Lower lobe of right lung (tissue), 2 donors: ENCODE measurements at regions not wholly inside any gene's neighbourhood (a gene's known extent, or its start where the extent isn't known, plus 50 kb on each side); places are given as distances from the start of the nearest gene placed in this dataset.

ENCODE experiments used
- ATAC-seq, 2 donors: fragments of 200-7000 bp; cut with Tn5 transposase; one replicate each; pipeline ENCODE4 v1.9.1; 2020 to 2022; ENCODE audit warnings: mild to moderate bottlenecking in 2 of 2, moderate library complexity in 2 of 2
- DNase-seq: peaks from one replicate; pipeline ENCODE4 v3.0.0-alpha.2; 2020
- H3K27ac ChIP-seq: fragments of 200-600 bp; one replicate; pipeline ENCODE4 v1.8.0; 2022
- H3K27me3 ChIP-seq: fragments of 200-600 bp; one replicate; pipeline ENCODE4 v1.8.0; 2022; ENCODE audit warnings: low read depth
- H3K36me3 ChIP-seq: fragments of 200-600 bp; one replicate; pipeline ENCODE4 v1.8.0; 2022; ENCODE audit warnings: mild to moderate bottlenecking
- H3K4me1 ChIP-seq: fragments of 200-600 bp; one replicate; pipeline ENCODE4 v1.8.0; 2022
- H3K4me3 ChIP-seq: fragments of 200-600 bp; one replicate; pipeline ENCODE4 v1.8.0; 2022; ENCODE audit warnings: mild to moderate bottlenecking
- H3K9me3 ChIP-seq: fragments of 200-600 bp; one replicate; pipeline ENCODE4 v1.8.0; 2022
- CTCF ChIP-seq: fragments of 200-600 bp; IDR thresholded peaks from one replicate; pipeline ENCODE4 v1.8.0; 2022; ENCODE audit warnings: antibody characterized with exemption, mild to moderate bottlenecking
- intact Hi-C: fragments of 100-400 bp; cut with DNase I; formaldehyde crosslinking; loops from one replicate; pipeline ENCODE4 v1.11.0; 2022
- donor health status: DM: no; HTN: yes; CAD: no; lungs with severe emphysema.

DNA sequence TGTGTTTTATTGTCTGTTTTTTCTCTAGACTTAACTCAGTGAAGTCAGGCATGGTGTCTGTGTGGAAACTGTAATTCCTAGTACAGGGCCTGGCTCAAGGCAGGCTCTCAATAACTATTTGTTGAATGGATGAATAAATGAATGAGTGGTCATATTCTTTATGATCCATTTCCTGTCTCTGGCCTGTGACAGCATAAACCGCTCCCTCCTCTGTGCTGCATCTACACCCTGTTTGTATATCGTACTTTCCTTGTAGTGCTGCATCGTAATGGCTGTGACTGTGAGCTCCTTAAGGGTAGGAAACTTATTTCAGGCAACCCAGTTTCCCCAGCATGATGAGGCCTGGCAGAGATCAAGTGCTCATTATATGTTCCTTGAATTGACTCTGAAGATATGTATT, 337.5 kb upstream of the USP24 start:
- ATAC-seq (no peak), DNase-seq (no peak)
- Histone ChIP-seq H3K27ac (no peak overlapping the region), H3K36me3 (no peaks in the 10 kb centered on the region), H3K27me3 (no peaks in the 10 kb centered on the region), H3K9me3 (no peaks in the 10 kb centered on the region), H3K4me3 (no peak overlapping the region), H3K4me1 (no peaks in the 10 kb centered on the region)
- TF ChIP-seq CTCF: no peak
- intact Hi-C loops: no loop called here

DNA sequence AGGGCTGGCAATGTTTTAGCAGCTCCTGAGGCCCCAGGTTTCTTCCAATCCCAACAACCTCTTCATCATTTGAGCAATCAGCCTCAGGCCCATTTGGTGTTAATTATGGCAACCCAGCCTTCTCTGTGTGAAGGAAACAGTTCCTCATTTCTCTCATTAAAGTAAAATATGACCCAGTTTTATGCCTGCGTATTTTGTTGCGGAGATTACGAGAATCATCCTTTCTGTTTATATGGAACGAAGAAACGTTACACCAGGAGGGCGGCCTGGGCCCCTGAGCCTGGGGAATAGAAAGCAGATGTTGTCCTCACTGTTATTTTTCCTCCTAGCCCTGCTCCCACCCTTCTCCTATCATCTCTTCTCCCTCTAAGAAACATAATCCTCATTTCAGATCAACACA, 332.2 kb upstream of the USP24 start:
- no peak overlapping the region for H3K4me3 ChIP-seq
- no peak for TF ChIP-seq CTCF
- intact Hi-C loops: no loop called here
- no peaks in the 10 kb centered on the region for H3K9me3 ChIP-seq
- DNase-seq (no peak), ATAC-seq (no peak)
- H3K27me3 ChIP-seq: no peaks in the 10 kb centered on the region
- H3K36me3 ChIP-seq: no peaks in the 10 kb centered on the region
- no peak overlapping the region for H3K27ac ChIP-seq
- H3K4me1 ChIP-seq: no peaks in the 10 kb centered on the region

DNA sequence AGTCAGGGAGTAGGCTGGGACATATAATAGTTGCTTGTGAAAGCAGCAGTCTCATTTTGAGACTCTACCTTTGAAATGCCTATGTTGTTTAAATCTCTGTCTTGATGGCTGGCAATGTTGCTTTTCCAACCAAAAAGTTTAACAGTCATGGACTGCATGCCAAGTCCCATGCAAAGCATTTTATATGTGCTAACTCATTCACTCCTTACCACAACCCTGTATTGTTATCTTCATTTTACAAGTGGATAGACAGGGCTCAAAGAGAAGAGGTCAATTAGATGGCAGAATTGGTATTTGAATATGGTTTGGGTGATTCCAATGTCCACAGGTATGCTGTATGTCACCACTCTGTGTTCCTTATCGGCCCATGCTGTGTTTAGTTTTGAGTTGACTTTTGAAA, 331.4 kb upstream of the USP24 start:
- Histone ChIP-seq H3K27ac (no peak overlapping the region), H3K9me3 (no peaks in the 10 kb centered on the region), H3K4me1 (no peaks in the 10 kb centered on the region), H3K36me3 (no peaks in the 10 kb centered on the region), H3K27me3 (no peaks in the 10 kb centered on the region), H3K4me3 (no peak overlapping the region)
- ATAC-seq (no peak), DNase-seq (no peak)
- intact Hi-C loops: no loop called here
- no peak for TF ChIP-seq CTCF

DNA sequence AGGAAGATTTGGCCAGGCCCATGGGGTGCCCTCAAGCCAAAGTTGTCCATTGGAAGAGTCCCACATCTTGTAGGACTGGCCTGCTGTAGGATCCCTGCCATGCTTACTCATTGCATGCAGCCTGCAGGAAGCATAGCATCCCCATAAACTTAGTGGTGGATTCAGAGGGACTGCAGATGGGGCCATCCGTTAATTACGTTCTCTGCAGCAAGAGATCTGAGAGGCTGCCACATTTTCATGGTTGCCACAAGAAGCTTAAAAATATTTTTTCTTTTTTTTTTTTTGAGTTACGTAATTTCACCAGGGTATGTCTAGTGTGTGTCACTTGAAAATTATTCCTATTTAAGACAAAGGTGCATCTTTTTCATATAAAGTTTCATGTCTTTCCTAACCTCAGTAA, 329.7 kb upstream of the USP24 start:
- DNase-seq: no peak
- intact Hi-C loops: no loop called here
- Histone ChIP-seq H3K36me3 (no peaks in the 10 kb centered on the region), H3K27ac (no peak overlapping the region), H3K9me3 (no peaks in the 10 kb centered on the region), H3K27me3 (no peaks in the 10 kb centered on the region), H3K4me1 (no peaks in the 10 kb centered on the region), H3K4me3 (no peak overlapping the region)
- no peak for ATAC-seq
- TF ChIP-seq CTCF: no peak

DNA sequence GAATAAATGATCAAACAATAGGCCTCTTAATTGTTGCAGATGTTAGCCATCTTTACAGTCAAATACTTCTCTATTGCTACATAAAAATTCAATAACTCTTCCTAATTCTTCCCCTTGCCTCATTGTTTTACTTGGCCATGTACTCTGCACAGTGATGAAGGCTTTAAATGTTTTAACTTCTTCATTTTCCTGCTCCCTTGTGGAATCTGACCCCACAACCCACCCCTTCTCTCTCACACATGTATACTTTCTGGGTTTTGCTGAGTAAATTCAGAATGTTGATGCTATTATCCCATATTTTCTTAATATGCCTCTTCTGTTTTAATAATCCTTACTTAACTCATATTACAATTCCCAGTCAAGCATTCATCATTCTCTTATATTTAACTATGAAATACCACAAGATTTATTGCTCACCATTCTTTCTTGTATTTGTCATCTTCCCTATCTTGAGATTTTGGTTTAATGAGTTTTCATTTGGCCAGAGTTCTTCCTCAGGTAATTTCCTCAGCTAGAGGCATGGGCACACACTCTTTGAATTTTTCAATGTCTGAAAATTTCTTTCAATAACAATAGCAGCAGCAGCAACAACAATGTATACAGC, 327.8 kb upstream of the USP24 start:
- no peaks in the 10 kb centered on the region for H3K27me3 ChIP-seq
- no peak for DNase-seq
- no peak for ATAC-seq
- H3K4me1 ChIP-seq: no peaks in the 10 kb centered on the region
- H3K27ac ChIP-seq: no peak overlapping the region
- H3K9me3 ChIP-seq: no peaks in the 10 kb centered on the region
- no peak for TF ChIP-seq CTCF
- no peaks in the 10 kb centered on the region for H3K36me3 ChIP-seq
- intact Hi-C loops: no loop called here
- no peak overlapping the region for H3K4me3 ChIP-seq

DNA sequence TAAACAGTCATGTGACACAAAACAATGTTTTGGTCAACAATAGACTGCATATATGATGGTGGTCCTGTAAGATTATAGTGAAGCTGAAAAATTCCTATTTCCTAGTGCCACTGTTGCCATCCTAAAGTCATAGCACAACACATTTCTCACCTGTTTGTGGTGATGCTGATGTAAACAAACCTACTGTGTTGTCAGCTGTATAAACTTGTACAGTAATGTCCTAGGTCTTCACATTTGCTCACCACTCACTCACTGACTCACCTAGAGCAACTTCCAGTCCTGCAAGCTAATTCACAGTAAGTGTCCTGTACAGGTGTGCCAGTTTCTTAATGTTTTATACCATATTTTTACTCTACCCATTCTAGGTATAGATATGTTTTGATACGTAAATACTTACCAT, 326.1 kb upstream of the USP24 start:
- ATAC-seq: no peak
- no peak for TF ChIP-seq CTCF
- H3K4me3 ChIP-seq: no peak overlapping the region
- H3K27ac ChIP-seq: no peak overlapping the region
- no peaks in the 10 kb centered on the region for H3K9me3 ChIP-seq
- intact Hi-C loops: no loop called here
- H3K27me3 ChIP-seq: no peaks in the 10 kb centered on the region
- no peaks in the 10 kb centered on the region for H3K36me3 ChIP-seq
- DNase-seq: no peak
- no peaks in the 10 kb centered on the region for H3K4me1 ChIP-seq
